ENCODE measurements at regions not wholly inside any gene's neighbourhood (a gene's known extent, or its start where the extent isn't known, plus 50 kb on each side); places are given as distances from the start of the nearest gene placed in this dataset.
A peak's percentile ranks its signal among the peaks of the same experiment; 100 is the strongest.
"Not testable (repeated sequence)": the region's sequence is repeated elsewhere in the genome, so short reads cannot be mapped to it uniquely, and the experiment has no call there.

- DNase-seq (ENCODE audit: low spot score), result no peak
Measured at GRCh38 chr6:82118150-82118562, 129.4 kb downstream of the IBTK start.

DNA sequence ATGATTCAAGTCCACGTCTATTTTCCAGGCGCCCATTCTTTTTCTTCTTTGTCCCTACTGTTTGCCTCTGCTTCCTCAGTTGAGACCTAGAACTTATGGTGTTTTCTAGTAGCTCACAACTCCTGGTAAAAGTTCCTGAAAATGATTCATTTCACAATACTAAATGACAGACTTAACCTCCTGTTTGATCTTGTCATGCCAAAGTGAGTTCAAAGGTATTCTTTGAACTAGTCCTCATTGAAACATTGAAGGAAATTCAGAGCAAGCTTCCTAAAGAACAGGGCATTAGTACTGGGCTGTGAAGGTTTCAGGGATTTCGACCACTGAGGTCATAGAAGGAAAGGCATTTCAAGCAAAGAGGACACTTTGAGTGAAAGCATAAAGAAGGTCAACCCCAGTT, 132.8 kb downstream of the IBTK start:
- no peak for DNase-seq (ENCODE audit: low spot score)

DNA sequence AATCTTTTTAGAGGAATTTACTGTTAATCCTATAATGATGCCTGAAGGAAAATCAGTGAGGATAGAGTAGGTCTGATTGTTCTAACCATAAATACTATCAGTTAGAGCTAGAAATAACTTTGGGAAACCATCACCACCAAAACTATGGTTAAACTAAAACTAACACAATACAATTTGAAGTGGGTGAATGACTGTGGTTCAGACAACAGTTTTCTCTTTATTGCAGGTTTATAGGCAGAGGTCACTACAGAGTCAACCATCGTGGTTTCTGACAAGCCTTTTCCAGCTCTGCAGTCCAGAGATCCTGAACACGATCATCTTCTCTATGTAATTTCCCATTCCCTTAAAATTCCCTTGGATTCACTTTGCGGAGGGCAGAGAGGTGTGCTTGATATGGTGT, 134.3 kb downstream of the IBTK start:
- DNase-seq (ENCODE audit: low spot score), result no peak

GRCh38 chr6:82111818-82112217, 135.7 kb downstream of the IBTK start:
- no peak for DNase-seq (ENCODE audit: low spot score)

GRCh38 chr6:82111114-82111513, 136.4 kb downstream of the IBTK start:
- DNase-seq (ENCODE audit: low spot score), result no peak

GRCh38 chr6:82103171-82103570, 144.4 kb downstream of the IBTK start:
- not testable (repeated sequence) for DNase-seq (ENCODE audit: low spot score)

DNA sequence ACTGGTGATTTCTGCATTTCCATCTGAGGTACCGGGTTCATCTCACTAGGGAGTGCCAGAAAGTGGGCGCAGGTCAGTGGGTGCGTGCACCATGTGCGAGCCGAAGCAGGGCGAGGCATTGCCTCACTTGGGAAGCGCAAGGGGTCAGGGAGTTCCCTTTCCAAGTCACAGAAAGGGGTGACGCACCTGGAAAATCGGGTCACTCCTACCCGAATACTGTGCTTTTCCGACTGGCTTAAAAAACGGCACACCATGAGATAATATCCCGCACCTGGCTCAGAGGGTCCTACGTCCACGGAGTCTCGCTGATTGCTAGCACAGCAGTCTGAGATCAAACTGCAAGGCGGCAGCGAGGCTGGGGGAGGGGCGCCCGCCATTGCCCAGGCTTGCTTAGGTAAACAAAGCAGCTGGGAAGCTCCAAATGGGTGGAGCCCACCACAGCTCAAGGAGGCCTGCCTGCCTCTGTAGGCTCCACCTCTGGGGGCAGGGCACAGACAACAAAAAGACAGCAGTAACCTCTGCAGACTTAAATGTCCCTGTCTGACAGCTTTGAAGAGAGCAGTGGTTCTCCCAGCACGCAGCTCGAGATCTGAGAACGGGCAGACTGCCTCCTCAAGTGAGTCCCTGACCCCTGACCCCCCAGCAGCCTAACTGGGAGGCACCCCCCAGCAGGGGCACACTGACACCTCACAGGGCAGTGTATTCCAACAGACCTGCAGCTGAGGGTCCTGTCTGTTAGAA, 146.0 kb downstream of the IBTK start:
- not testable (repeated sequence) for DNase-seq (ENCODE audit: low spot score)

- not testable (repeated sequence) for DNase-seq (ENCODE audit: low spot score)
Measured at GRCh38 chr6:82100763-82101162, 146.8 kb downstream of the IBTK start.

DNA sequence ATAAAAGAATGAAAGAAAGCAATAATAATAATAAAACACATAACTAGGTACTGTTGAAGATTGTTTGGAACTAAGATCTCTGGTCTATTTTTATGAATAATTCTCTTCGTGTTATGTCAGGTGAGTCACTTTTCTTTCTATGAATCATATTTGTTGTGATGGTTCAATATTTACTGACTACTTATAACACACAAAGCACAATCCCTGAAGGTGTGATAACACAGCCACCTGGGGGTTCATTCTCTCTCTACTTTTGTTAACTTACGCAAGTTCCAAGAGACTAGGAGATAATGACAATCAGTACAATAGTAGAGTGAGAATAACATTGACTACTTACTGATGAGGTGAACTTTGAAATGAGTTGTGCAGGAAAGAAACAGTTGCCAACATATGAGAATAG, 149.9 kb downstream of the IBTK start:
- DNase-seq (ENCODE audit: low spot score), result no peak

- peak; percentile 25 for DNase-seq (ENCODE audit: low spot score)
Measured at GRCh38 chr6:82095091-82095490, 152.5 kb downstream of the IBTK start.

- no peak for DNase-seq (ENCODE audit: low spot score)
Measured at GRCh38 chr6:82094166-82094806, 153.3 kb downstream of the IBTK start.

- DNase-seq (ENCODE audit: low spot score), result no peak
Measured at GRCh38 chr6:82088978-82089771, 158.4 kb downstream of the IBTK start.

DNA sequence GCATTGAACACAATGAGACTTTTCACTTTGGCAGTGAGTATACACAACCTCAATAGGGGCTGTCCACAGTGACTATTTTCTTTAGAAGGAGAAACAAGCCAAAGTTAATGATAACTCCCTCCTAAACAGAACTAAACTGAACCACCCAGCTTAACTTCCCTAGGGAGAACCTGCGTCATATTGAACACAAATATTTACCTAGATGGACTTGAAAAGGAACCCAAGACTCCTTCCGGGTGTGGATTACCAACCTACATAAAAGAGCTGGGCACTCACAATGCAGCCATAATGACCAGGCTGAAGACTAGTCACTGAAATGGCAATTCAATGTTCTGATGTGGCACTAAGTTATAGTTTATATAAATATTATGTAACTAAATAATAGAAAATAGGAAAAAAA, 160.6 kb downstream of the IBTK start:
- no peak for DNase-seq (ENCODE audit: low spot score)

DNA sequence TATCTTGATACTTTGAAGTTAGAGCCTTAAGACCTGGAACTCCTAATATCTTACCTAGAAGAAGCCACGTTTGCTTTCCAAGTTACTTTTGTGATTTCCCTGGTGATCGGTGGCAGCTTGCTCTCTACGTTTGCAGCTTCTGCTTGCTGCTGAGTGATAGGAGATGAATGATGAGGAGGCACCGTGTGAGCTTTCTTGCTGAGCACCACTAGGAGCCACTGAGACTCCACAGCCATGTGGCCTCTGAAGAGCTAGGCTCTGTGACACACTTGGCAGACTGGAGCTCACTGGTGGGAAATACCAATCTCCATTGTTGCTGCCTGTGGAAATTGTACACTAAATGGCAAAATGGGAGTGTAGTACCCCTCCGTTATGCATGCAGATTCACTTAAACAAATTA, 161.8 kb downstream of the IBTK start:
- no peak for DNase-seq (ENCODE audit: low spot score)

GRCh38 chr6:82084324-82084920, 163.1 kb downstream of the IBTK start:
- no peak for DNase-seq (ENCODE audit: low spot score)

DNA sequence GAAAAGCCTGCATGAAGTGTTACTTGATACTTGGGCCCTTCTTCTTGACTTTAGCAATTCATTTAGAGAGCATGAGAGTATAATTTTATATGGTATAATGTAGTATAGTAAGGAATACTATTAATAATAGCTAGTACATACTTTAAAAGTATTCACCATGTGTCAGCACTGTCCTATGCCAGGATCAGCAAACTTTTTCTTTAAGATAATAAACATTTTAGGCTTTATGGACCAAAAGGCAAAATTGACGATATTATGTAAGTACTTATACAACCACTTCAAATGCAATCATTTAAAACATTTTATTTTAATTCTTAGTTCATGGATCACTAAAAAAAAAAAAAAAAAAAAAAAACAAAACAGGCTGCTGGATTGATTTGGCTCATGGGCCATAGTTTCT, 163.9 kb downstream of the IBTK start:
- no peak for DNase-seq (ENCODE audit: low spot score)

GRCh38 chr6:82080767-82081166, 166.8 kb downstream of the IBTK start:
- DNase-seq (ENCODE audit: low spot score), result peak; percentile 4

GRCh38 chr6:82078286-82078908, 169.1 kb downstream of the IBTK start:
- DNase-seq (ENCODE audit: low spot score), result no peak

- no peak for DNase-seq (ENCODE audit: low spot score)
Measured at GRCh38 chr6:82076916-82077315, 170.6 kb downstream of the IBTK start.

- no peak for DNase-seq (ENCODE audit: low spot score)
Measured at GRCh38 chr6:82074556-82074955, 173.0 kb downstream of the IBTK start.

- no peak for DNase-seq (ENCODE audit: low spot score)
Measured at GRCh38 chr6:82073484-82073883, 174.1 kb downstream of the IBTK start.

- no peak for DNase-seq (ENCODE audit: low spot score)
Measured at GRCh38 chr6:82072751-82073150, 174.8 kb downstream of the IBTK start.

All from NAMALWA (cell line).